Upper lobe of left lung (tissue), 6 donors: ENCODE measurements at regions not wholly inside any gene's neighbourhood (a gene's known extent, or its start where the extent isn't known, plus 50 kb on each side); places are given as distances from the start of the nearest gene placed in this dataset.

ENCODE experiments used
- ATAC-seq, 2 donors: fragments of 200-7000 bp; cut with Tn5 transposase; one replicate each; pipeline ENCODE4 v1.9.1; 2022; ENCODE audit warnings: mild to moderate bottlenecking in 2 of 2, moderate library complexity in 2 of 2; ENCODE audit not compliant: low FRiP score in 2 of 2
- DNase-seq, 2 donors: peaks; one replicate each; pipeline ENCODE4 v3.0.0-alpha.2; 2019 to 2020
- H3K27ac ChIP-seq, 4 donors: fragments of 200-600 bp; sonication (generic); one replicate each; pipeline ENCODE4 v1.5.1; 2016 to 2019
- H3K27me3 ChIP-seq, 4 donors: fragments of 200-600 bp; sonication (generic); one replicate each; pipeline ENCODE4 v1.5.1; 2017 to 2019
- H3K36me3 ChIP-seq, 4 donors: fragments of 200-600 bp; sonication (generic); one replicate each; pipeline ENCODE4 v1.5.1; 2016 to 2019
- H3K4me1 ChIP-seq, 4 donors: fragments of 200-600 bp; sonication (generic); one replicate each; pipeline ENCODE4 v1.5.1; 2018 to 2019
- H3K4me3 ChIP-seq, 4 donors: fragments of 200-600 bp; sonication (generic); one replicate each; pipeline ENCODE4 v1.5.1; 2017 to 2019; ENCODE audit warnings: mild to moderate bottlenecking in 2 of 4, moderate library complexity in 1 of 4
- H3K9me3 ChIP-seq, 4 donors: fragments of 200-600 bp; sonication (generic); one replicate each; pipeline ENCODE4 v1.5.1; 2018 to 2019
- EP300 ChIP-seq, 4 donors: sonication (generic); formaldehyde crosslinking; IDR thresholded peaks; one replicate each; pipeline ENCODE4 v1.5.1; 2017; ENCODE audit warnings: antibody characterized with exemption in 4 of 4, control low read depth in 2 of 4
- POLR2A ChIP-seq, 4 donors: fragments of 450-650 bp; IDR thresholded peaks; one replicate each; pipeline ENCODE4 v1.5.1; 2016 to 2017; ENCODE audit warnings: antibody characterized with exemption in 4 of 4, mild to moderate bottlenecking in 2 of 4
- POLR2AphosphoS5 ChIP-seq, 2 donors: sonication (generic); formaldehyde crosslinking; IDR thresholded peaks; one replicate each; pipeline ENCODE4 v1.5.1; 2017; ENCODE audit warnings: antibody characterized with exemption in 2 of 2
- WGBS, 2 donors: methylation state at CpG; one replicate each; pipeline ENCODE4 v1.1.5; 2017 to 2018; 5-methylcytosine and 5-hydroxymethylcytosine counted together
- TF ChIP-seq, protein P1 (sequence below), 6 experiments: fragments of 450-650 bp in 4 of 6; fragments of 200-600 bp in 2 of 6; sonication (generic) in 2 of 6; IDR thresholded peaks; one replicate each; pipeline ENCODE4 v1.5.1; 2016 to 2019; ENCODE audit warnings: antibody characterized with exemption in 6 of 6
- donor health status: DM: no; HTN: no; CAD: no; lungs with moderate emphysema.
- donor health status: DM: no; HTN: yes; CAD: no; lungs with severe emphysema.

DNA sequence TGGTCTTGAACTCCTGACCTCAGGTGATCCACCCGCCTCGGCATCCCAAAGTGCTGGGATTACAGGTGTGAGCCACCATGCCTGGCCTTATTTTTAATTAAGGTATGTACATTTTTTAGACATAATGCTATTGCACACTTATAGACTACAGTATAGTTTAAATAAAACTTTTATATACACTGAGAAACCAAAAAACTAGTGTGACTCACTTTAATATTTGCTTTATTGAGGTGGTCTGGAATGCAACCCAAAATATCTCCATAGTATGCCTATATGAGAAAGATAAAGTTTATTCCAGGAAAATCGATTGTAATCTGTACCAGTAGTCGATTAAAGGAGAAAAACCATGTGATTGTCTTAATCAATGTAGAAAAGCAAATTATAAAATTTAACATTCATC, 85.5 kb upstream of the ERRFI1 start:
- no peak for TF ChIP-seq POLR2AphosphoS5 (IDR thresholded peaks at IDR 0.05)
- TF ChIP-seq EP300 (IDR thresholded peaks at IDR 0.05): no peak
- TF ChIP-seq, protein P1, sequence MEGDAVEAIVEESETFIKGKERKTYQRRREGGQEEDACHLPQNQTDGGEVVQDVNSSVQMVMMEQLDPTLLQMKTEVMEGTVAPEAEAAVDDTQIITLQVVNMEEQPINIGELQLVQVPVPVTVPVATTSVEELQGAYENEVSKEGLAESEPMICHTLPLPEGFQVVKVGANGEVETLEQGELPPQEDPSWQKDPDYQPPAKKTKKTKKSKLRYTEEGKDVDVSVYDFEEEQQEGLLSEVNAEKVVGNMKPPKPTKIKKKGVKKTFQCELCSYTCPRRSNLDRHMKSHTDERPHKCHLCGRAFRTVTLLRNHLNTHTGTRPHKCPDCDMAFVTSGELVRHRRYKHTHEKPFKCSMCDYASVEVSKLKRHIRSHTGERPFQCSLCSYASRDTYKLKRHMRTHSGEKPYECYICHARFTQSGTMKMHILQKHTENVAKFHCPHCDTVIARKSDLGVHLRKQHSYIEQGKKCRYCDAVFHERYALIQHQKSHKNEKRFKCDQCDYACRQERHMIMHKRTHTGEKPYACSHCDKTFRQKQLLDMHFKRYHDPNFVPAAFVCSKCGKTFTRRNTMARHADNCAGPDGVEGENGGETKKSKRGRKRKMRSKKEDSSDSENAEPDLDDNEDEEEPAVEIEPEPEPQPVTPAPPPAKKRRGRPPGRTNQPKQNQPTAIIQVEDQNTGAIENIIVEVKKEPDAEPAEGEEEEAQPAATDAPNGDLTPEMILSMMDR (IDR thresholded peaks at IDR 0.05): no peak
- no peak for TF ChIP-seq POLR2A (IDR thresholded peaks at IDR 0.05)
- Histone ChIP-seq H3K36me3 (no peaks in the 10 kb centered on the region), H3K4me1 (peaks cover 4 to 11% (median 8%) of the 10 kb centered on the region in 4 donors), H3K27me3 (no peaks in the 10 kb centered on the region), H3K9me3 (no peaks in the 10 kb centered on the region), H3K27ac (no peak overlapping the region), H3K4me3 (no peak overlapping the region)
- ATAC-seq: no peak
- DNase-seq: no peak
- WGBS, 2 donors: 93 to 95% methylated on average over 4 of the region's 4 CpGs

DNA sequence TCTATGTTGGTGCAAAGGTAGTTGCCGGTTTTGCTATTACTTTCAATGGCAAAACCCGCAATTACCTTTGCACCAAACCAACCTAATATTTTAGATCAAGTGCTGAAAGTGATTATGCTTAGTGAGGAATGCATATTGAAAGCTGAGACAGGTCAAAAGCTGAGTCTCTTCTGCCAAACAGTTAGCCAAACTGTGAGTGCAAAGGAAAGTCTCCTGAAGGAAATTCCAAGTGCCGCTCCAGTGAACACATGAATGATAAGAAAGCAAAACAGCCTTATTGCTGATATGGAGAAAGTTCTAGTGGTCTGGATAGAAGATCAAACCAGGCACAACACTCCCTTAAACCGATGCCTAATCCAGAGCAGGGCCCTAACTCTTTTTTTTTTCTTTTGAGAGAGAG, 83.1 kb upstream of the ERRFI1 start:
- no peak for DNase-seq
- ATAC-seq: no peak
- H3K27ac ChIP-seq: no peak overlapping the region
- TF ChIP-seq POLR2AphosphoS5 (IDR thresholded peaks at IDR 0.05): no peak
- TF ChIP-seq POLR2A (IDR thresholded peaks at IDR 0.05): no peak
- TF ChIP-seq EP300 (IDR thresholded peaks at IDR 0.05): no peak
- TF ChIP-seq, protein P1 (IDR thresholded peaks at IDR 0.05): no peak
- no peaks in the 10 kb centered on the region for H3K9me3 ChIP-seq
- H3K27me3 ChIP-seq: no peaks in the 10 kb centered on the region
- H3K4me3 ChIP-seq: no peak overlapping the region
- H3K4me1 ChIP-seq: peaks cover 0 to 3% (median 0%) of the 10 kb centered on the region in 4 donors
- 88 to 95% methylated on average over 4 of the region's 4 CpGs for WGBS, 2 donors
- H3K36me3 ChIP-seq: no peaks in the 10 kb centered on the region

DNA sequence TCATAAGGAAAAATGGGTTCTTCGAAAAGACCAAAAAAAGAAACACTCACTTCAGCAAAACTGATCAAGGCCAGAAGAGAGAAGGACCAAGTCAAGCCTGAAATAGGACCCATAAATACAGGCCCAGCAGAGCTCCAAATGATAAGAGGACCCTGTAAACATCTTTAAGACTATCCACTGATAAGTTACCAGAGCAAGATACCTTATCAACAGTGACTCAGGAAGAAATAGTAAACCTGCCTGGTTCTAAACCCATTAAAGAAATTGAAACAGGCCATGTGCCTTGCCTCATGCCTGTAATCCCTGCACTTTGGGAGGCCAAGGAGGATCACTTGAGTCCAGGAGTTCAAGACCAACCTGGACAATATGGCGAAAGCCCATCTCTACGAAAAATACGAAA, 81.8 kb upstream of the ERRFI1 start:
- Histone ChIP-seq H3K27ac (no peak overlapping the region), H3K9me3 (no peaks in the 10 kb centered on the region), H3K36me3 (no peaks in the 10 kb centered on the region), H3K4me1 (no peaks in the 10 kb centered on the region), H3K27me3 (no peaks in the 10 kb centered on the region), H3K4me3 (no peak overlapping the region)
- 98% methylated on average over 4 of the region's 4 CpGs for WGBS, 2 donors
- no peak for ATAC-seq
- no peak for DNase-seq
- TF ChIP-seq, protein P1 (IDR thresholded peaks at IDR 0.05): no peak
- TF ChIP-seq POLR2AphosphoS5 (IDR thresholded peaks at IDR 0.05) (no peak), POLR2A (IDR thresholded peaks at IDR 0.05) (no peak), EP300 (IDR thresholded peaks at IDR 0.05) (no peak)

DNA sequence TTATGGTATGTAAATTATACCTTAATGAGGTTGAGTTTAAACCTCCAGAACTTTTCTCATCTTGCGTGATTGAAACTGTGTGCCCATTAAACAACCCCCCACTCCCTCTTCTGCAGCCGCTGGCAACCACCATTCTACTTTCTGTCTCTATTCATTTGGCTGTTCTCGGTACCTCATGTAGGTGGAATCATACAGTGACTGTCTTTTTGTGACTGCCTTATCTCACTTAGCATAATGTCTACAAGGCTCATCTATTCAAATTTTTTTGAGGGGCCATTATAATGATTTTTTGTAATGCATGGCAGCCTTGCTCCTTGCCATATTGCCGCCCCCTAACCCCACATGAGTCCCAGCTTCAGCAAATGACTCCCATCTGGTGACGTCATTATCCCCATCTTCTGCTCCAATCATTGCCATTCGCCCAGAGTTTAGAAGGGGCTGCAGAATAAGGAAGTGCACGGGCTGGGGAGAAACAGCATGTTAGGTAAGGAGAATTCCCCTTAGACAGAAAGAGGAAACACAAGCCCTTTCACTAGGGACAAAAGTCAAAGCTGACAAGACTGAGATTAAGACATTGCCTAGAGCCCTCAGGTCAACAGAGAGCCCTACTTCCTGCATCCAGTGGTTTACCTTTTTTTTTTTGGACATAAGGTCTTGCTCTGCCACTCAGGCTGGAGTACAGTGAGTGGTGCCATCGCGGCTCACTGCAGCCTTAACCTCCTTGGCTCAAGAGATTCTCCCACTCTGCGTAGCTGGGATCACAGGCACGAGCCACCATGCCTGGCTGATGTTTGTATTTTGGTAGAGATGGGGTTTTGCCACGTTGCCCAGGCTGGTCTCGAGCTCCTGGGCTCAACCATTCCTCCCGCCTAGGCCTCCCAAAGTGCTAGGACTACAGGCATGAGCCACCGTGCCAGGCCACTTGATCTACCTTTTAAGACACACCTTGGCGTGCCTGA, 78.4 kb upstream of the ERRFI1 start:
- whole genome bisulfite sequencing, 2 donors: 73 to 77% methylated on average over 14 to 16 of the region's 16 CpGs
- Histone ChIP-seq H3K4me3 (no peak overlapping the region), H3K27ac (peak overlapping the region in 2 of 4 donors; percentile 5 to 54), H3K27me3 (no peaks in the 10 kb centered on the region), H3K9me3 (no peaks in the 10 kb centered on the region), H3K36me3 (no peaks in the 10 kb centered on the region), H3K4me1 (no peaks in the 10 kb centered on the region)
- TF ChIP-seq, protein P1 (IDR thresholded peaks at IDR 0.05): no peak
- TF ChIP-seq POLR2A (IDR thresholded peaks at IDR 0.05): no peak
- ATAC-seq (peak in 1 of 2 donors; percentile 47), DNase-seq (peak in 1 of 2 donors; percentile 49)
